Mucosa of stomach (tissue), 1 donor: ENCODE measurements at regions not wholly inside any gene's neighbourhood (a gene's known extent, or its start where the extent isn't known, plus 50 kb on each side); places are given as distances from the start of the nearest gene placed in this dataset.

Experiments
- H3K27me3 ChIP-seq: one replicate; pipeline ENCODE4 v1.7.0; 2013; ENCODE audit warnings: mild to moderate bottlenecking, low read length; ENCODE audit not compliant: control insufficient read depth, insufficient read depth
- H3K36me3 ChIP-seq: one replicate; pipeline ENCODE4 v1.7.0; 2013; ENCODE audit warnings: low read length; ENCODE audit not compliant: control insufficient read depth, insufficient read depth
- H3K4me1 ChIP-seq: one replicate; pipeline ENCODE4 v1.7.0; 2013; ENCODE audit warnings: mild to moderate bottlenecking, low read length; ENCODE audit not compliant: control insufficient read depth, insufficient read depth
- H3K4me3 ChIP-seq: one replicate; pipeline ENCODE4 v1.7.0; 2013; ENCODE audit warnings: low read length
- H3K9ac ChIP-seq: one replicate; pipeline ENCODE4 v1.7.0; 2013; ENCODE audit warnings: mild to moderate bottlenecking, low read length, moderate library complexity
- H3K9me3 ChIP-seq: one replicate; pipeline ENCODE4 v1.7.0; 2013; ENCODE audit warnings: mild to moderate bottlenecking, low read length, moderate library complexity; ENCODE audit not compliant: control insufficient read depth
- donor health status: Pancreatic carcinoma.

DNA sequence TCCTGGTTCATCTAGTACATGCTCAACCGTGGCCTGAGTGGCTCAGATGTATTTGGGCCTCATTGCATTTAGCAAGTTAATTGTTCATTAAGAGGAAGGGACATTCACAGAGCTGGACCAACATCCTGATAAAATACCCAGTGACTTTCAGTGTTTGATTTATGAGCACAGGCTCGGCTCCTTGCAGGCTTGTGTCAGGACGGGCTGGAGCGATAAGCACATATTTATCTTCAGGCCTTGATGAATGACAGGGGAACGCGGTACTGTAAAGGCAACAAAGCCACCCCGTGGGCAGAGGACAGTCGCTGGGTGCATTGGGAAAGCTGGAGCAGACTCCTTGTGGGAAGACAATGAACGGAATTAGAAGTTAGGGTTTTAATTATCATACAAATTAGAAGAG lies 548.6 kb upstream of the HS6ST1 start:
- H3K27me3 ChIP-seq, result no peaks in the 10 kb centered on the region
- H3K9ac ChIP-seq, result no peak overlapping the region
- peaks cover 13% of the 10 kb centered on the region for H3K4me1 ChIP-seq
- no peak overlapping the region for H3K4me3 ChIP-seq
- no peaks in the 10 kb centered on the region for H3K9me3 ChIP-seq
- H3K36me3 ChIP-seq, result no peaks in the 10 kb centered on the region

DNA sequence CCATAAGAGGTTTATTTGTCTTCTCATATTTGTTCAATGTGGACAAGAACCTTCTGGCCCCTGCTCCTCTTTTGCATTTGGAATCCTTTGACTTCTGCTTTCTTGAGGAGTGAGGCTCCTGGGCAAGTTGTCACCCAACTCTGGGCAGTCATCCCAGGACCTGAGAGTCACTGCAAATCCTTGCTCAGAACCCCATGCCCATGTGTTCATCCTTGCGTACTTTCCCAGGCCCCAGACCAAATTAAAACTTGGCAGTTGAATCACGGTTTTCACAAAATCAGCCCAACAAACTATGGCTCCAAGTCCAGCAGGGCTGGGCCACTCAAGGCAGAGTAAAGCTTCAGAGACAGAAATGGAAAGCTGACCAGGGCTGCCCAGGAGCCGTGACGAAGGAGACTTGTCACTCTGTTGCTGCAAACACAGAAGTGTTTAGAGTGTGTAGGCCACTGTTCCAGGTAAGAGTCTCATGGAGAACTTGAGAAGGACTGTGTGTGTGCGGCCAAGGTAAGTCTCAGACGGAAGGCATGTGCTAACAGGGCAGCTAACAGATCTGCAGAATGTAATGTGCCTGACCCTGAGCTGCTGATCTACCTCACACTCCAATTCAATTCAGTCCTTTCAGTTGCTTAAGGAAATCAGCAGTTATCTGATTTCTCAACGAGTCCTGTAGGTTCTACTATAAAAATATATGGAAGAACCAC lies 549.4 kb upstream of the HS6ST1 start:
- Histone ChIP-seq H3K9ac (no peak overlapping the region), H3K36me3 (no peaks in the 10 kb centered on the region), H3K9me3 (no peaks in the 10 kb centered on the region), H3K27me3 (no peaks in the 10 kb centered on the region), H3K4me1 (peaks cover 13% of the 10 kb centered on the region), H3K4me3 (no peak overlapping the region)

DNA sequence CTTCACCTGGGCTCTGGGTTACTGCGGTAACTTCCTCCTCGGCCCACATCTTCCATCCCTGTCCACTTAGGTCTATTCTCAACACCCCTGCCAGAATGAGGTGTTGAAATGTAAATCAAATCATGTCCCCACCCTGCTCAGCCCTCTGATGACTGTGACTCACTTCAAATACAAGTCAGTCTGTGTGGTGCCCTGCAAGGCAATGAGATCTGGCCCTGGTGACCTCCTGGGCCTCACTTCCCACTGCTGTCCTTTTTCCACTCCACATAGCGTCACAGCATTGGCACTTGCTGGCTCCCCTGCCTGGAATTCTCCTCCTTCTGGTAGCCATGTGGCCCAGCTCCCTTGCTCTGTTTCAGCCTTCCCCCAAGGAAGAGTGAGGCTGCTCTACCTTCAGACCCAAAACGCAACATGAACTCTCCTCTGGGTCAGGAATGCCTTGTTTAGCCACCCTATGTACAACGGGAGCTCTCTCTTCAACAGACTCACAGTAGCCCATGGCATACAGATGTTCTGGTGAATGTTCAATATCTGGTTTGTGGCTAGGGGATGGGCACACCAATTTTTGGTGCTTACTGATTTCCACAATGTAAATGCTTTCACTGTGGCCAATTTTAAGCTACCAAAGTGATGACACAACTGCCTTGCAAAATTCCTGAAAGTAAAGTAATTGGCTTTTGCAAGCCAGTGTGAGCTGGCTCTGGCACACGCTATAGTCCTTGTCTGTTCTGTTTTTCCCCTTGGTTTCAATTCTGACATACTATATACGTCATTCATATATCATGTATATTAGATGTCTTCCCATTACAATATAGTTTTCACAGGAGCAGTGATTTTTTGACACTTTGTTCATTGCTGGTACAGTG lies 550.3 kb upstream of the HS6ST1 start:
- no peak overlapping the region for H3K4me3 ChIP-seq
- H3K9ac ChIP-seq, result no peak overlapping the region
- no peaks in the 10 kb centered on the region for H3K9me3 ChIP-seq
- H3K4me1 ChIP-seq, result peaks cover 13% of the 10 kb centered on the region
- H3K36me3 ChIP-seq, result no peaks in the 10 kb centered on the region
- no peaks in the 10 kb centered on the region for H3K27me3 ChIP-seq

DNA sequence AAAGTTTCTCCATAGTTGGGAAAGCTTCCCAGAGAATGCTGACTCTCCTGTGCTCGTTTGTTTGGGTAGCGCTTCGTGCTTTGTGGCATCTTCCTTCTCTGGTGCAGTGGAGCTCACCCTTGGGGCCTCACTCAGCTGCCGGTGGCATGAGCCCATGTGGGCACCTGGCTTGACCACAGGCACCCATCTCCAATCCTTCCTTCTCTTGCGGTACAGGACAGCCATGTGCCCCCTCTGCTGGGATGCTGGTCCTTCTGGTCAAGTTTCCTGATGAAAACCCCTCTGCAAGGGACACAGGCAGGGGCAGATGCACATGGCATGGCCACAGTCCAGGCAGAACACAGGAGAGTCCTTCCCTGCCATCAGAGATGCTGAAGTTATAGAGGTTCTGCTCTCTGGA lies 555.9 kb upstream of the HS6ST1 start:
- H3K4me1 ChIP-seq, result no peaks in the 10 kb centered on the region
- no peak overlapping the region for H3K4me3 ChIP-seq
- H3K27me3 ChIP-seq, result no peaks in the 10 kb centered on the region
- no peak overlapping the region for H3K9ac ChIP-seq
- no peaks in the 10 kb centered on the region for H3K36me3 ChIP-seq
- H3K9me3 ChIP-seq, result no peaks in the 10 kb centered on the region

DNA sequence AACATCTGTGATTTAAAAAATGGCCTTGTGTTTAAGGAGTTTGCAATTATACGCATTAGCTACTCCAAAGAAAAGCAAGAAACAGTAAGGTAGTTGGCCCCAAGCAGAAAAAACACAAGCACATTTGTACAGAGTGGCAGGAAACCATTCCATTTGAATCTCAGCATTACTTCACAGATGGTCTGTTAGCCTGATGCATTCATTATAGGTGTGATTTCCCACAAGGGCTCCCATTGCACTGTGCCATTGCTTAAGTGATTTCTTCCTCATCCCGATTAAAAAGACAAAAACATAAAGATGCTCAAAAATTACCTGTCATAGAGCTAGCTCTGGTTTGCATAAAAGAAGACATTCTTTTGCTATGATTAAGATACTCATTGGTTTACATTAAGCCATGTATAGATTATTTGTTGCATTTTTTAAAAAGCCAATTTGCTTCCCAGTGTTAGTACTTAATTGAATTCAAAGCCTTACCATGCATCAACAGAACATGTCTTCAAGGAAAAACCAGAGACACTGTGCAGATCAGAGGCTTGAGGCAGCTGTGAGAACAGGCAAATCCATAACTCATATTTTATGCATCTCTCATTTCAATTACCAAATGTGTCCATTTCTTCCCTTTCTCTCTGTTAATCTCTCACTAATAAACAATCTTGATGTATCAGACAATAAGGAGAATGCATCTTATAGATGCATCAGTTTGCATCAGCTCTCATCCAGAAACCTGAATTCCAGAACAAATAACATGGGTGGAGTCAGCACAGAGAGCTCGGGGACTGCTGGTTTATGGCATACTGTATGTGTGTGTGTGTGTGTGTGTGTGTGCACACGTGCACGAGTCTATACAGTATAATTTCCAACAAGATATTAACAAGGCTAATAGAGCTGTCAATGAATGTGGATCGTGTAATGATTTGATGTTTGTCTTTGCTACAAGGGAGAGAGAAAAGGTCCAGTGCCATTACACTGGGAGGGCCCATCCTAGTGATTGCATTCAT lies 558.6 kb upstream of the HS6ST1 start:
- Histone ChIP-seq H3K4me3 (no peak overlapping the region), H3K4me1 (no peaks in the 10 kb centered on the region), H3K36me3 (no peaks in the 10 kb centered on the region), H3K9ac (no peak overlapping the region), H3K27me3 (no peaks in the 10 kb centered on the region), H3K9me3 (no peaks in the 10 kb centered on the region)

DNA sequence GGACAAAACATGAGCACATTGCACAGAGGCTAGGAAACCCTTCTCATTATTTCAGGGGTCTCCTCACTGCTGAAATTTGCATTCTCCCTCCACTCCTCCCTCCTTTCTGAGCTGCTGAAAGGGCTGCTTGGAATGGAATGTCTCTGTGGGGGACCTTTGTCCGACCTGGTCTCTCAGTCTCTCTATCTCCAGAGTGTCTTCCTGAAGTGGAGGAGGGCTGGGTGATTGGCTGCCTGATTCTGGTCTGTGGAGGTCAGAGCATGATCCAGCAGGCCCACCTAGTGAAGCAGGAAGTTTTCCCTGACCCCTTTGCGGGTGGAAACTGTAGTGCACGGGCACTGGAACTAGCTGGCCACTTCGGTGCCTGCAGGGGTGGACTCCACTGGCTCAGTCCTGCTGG lies 560.5 kb upstream of the HS6ST1 start:
- H3K27me3 ChIP-seq, result no peaks in the 10 kb centered on the region
- H3K36me3 ChIP-seq, result no peaks in the 10 kb centered on the region
- no peak overlapping the region for H3K4me3 ChIP-seq
- no peaks in the 10 kb centered on the region for H3K9me3 ChIP-seq
- H3K4me1 ChIP-seq, result no peaks in the 10 kb centered on the region
- no peak overlapping the region for H3K9ac ChIP-seq

DNA sequence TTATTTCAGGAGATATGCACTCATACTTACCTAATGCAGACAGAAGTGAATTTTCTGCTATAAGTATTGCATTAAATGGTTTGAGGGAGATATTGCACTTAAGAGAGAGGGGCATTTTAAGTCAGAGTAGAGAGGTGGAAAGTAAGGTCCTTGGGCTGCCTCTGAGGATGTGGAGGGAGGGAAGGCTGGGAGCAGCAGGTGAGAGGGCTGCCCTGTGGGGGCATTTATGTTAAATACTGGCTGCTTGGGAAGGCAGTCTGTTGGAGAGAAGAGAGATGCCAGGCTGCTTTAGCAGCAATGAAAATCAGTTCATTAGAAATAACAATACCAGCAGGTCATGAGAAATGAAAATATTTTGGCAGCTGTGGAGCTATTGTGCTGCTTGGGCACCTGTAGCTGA lies 576.2 kb upstream of the HS6ST1 start:
- H3K9me3 ChIP-seq, result no peaks in the 10 kb centered on the region
- no peaks in the 10 kb centered on the region for H3K36me3 ChIP-seq
- no peak overlapping the region for H3K9ac ChIP-seq
- H3K4me3 ChIP-seq, result no peak overlapping the region
- no peaks in the 10 kb centered on the region for H3K27me3 ChIP-seq
- H3K4me1 ChIP-seq, result no peaks in the 10 kb centered on the region

DNA sequence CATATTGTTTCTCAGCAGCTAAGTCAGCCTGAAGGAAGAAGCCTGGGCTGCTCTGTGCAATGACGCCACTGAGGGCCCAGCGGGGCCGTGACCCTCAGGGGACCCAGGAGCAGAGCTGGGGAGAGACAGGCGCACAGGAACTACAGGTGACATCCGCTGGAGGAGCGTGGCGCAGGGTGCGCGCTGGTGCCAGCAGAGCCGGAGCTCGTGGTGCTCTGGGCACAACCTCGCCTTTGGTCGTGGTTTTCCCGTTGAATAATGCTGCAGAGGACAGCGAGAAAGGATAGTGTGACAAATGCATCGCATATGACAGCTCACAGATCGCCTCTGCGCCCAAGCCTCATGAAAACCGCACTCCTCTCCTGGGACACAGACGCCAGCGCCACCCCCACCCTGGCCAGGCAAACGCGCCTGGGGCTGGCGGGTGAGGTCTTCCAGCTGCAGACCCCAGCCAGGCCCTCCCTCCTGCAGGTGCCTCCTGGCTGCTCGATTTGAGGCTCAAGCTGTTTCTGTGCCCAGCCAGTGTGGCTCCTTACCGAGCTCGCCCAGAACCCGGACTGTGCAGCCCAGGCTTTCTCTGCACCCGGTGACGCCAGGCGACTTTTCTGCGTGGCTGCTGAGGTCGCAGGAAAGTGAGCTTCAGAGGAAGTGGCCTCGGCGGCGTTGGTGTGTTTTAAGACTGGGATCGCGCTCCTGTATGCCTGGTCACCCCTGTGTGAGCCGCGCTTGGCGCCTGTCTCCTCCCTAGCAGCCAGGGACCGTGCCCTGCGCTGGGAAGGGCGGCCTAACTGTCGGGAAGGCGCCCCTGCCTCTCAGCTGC lies 583.1 kb upstream of the HS6ST1 start:
- Histone ChIP-seq H3K36me3 (no peaks in the 10 kb centered on the region), H3K9ac (no peak overlapping the region), H3K4me3 (no peak overlapping the region), H3K27me3 (no peaks in the 10 kb centered on the region), H3K4me1 (no peaks in the 10 kb centered on the region), H3K9me3 (no peaks in the 10 kb centered on the region)

DNA sequence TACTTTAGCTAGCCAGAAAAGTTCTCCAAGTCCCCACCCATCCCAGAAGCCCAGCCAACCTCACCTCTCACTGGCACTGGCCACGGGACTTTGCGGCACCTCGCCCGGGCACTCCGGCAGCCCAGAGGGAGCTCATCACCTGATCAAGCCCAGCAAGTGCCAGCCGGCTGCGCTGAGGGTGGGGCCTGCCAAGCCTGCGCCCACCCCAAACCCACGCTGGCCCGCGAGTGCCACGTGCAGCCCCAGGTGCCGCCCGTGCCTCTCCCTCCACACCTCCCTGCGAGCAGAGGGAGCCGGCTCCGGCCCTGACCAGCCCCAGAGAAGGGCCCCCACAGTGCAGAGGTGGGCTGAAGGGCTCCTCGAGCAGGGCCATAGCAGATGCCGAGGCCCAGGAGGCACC lies 585.0 kb upstream of the HS6ST1 start:
- H3K9me3 ChIP-seq, result no peaks in the 10 kb centered on the region

DNA sequence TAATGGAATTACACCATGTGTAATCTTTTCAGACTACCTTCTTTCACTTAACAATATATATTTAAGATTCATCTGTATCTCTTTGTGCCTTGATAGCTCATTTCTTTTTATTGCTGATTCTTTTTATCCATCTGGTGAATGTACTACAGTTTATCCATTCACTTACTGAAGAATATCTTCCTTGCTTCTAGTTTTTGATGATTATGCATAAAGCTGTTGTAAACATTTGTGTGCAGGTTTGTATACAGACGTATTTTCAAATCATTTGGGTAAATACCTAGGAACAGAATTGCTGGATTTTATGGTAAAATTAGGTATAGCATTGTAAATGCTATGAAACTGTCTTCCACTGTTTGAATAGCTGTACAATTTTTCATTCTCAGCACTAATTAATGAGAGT lies 592.6 kb upstream of the HS6ST1 start:
- no peaks in the 10 kb centered on the region for H3K9me3 ChIP-seq
- no peaks in the 10 kb centered on the region for H3K36me3 ChIP-seq
- H3K4me1 ChIP-seq, result no peaks in the 10 kb centered on the region
- no peak overlapping the region for H3K9ac ChIP-seq
- H3K27me3 ChIP-seq, result no peaks in the 10 kb centered on the region
- H3K4me3 ChIP-seq, result no peak overlapping the region

More for the DNA sequence above, 585.0 kb upstream of the HS6ST1 start:
- Histone ChIP-seq H3K36me3 (no peaks in the 10 kb centered on the region), H3K9ac (no peak overlapping the region), H3K27me3 (no peaks in the 10 kb centered on the region), H3K4me3 (no peak overlapping the region), H3K4me1 (no peaks in the 10 kb centered on the region)

DNA sequence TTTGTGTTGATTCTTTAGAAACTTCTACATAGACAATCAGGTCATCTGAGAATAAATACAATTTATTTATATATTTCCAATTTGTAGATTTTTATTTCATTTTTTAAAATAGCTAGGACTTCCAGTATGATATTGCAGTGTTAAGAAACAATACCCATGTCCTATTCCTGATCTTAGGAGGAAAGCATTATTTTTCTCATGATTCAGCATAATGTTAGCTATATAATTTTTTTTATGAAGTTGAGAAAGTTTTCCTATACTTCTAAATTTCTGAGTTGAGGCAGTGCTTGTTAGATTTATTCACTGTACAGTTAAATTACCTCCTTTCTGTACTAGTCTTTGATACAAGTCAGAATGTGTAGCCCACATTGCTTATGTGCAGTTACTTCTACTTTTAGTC lies 595.7 kb upstream of the HS6ST1 start:
- Histone ChIP-seq H3K36me3 (no peaks in the 10 kb centered on the region), H3K27me3 (no peaks in the 10 kb centered on the region), H3K4me3 (no peak overlapping the region), H3K9ac (no peak overlapping the region), H3K4me1 (no peaks in the 10 kb centered on the region), H3K9me3 (no peaks in the 10 kb centered on the region)
